Left colon (tissue), 2 donors: ENCODE measurements at regions not wholly inside any gene's neighbourhood (a gene's known extent, or its start where the extent isn't known, plus 50 kb on each side); places are given as distances from the start of the nearest gene placed in this dataset.
"Not testable (repeated sequence)": the region's sequence is repeated elsewhere in the genome, so short reads cannot be mapped to it uniquely, and the experiment has no call there.

ENCODE experiments used
- ATAC-seq: fragments of 200-7000 bp; cut with Tn5 transposase; one replicate; pipeline ENCODE4 v1.9.1; 2020; ENCODE audit warnings: mild to moderate bottlenecking, moderate library complexity
- DNase-seq, 2 donors: peaks; one replicate each; pipeline ENCODE4 v3.0.0-alpha.2; 2020
- intact Hi-C, 2 donors: fragments of 100-400 bp; cut with DNase I in 1 of 2; cut with micrococcal nuclease in 1 of 2; formaldehyde crosslinking; loops; one replicate each; pipeline versions ENCODE4 v1.11.2 to v1.14.0; 2022; cut with DNase I, micrococcal nuclease
- donor health status: DM: no; HTN: no; CAD: no.
- donor health status: DM: yes; HTN: yes; CAD: no.

DNA sequence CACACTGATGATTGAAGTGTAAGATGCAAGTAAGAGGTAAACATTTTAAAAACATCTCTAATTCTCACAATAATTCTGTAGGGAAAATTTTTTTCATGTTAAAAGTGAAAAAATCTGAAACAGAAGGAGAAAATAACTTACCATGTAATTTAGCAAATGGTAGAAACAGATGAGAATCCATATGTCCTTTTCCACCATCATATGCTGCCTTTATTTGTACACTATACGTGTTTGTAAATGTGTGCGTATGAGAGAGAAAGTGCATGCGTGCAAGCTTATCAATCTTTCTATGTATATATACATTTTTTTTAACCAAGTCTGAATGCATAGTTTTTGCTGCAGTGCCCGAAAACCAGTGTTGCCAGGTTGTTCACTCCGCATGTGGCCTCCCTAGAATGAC, 186.7 kb downstream of the IZUMO3 start:
- DNase-seq = no peak
- intact Hi-C loops = loop anchor here in 1 of 2 donors (5.0 kb wide), 1 partner anchor 472 kb away; no protein-coding TSS in a partner anchor
- no peak for ATAC-seq

- intact Hi-C loops = no loop called here
- DNase-seq (no peak), ATAC-seq (no peak)
These were observed 193.7 kb downstream of the IZUMO3 start for GRCh38 chr9:24351973-24352372.

DNA sequence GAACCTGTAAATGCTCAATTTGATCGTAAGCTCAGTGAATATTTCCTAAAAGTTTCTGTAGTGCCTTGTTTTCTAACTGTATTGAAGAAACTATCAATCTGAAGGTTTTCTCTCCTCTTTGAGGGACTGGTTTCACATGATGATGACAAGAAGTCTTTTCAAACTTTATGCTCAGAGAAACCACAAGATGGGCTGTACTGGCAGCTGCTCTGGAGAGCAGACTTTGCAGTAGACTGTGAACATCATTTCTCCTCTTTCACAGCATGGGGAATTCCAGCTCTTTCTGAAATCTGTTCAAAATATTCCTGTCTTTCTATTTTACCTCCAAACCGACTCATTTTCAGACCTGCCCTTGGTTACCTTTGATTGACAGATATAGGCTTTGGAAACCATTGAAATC, 194.4 kb downstream of the IZUMO3 start:
- ATAC-seq = no peak
- DNase-seq = no peak
- intact Hi-C loops = no loop called here

DNA sequence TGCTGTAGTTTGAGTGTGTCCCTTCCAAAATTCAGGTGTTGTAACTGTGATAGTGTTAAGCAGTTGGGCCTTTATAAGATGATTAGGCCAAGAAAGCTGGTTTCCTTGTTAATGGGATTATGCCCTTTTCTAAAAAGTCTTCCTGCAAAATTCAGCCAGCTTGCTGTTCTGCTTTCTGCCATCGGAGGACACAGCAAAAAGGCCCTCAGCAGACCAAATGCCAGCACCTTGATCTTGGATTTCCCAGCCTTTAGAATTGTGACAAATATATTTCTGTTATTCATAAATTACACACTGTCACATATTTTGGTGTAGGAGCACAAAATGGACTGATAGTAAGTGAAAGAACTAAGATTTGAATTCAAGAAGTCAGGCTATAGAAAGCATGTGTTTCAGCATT, 203.2 kb downstream of the IZUMO3 start:
- ATAC-seq = no peak
- intact Hi-C loops = no loop called here
- no peak for DNase-seq

GRCh38 chr9:24333629-24334028, 212.1 kb downstream of the IZUMO3 start:
- intact Hi-C loops = no loop called here
- ATAC-seq (no peak), DNase-seq (no peak)

GRCh38 chr9:24298912-24299311, 246.8 kb downstream of the IZUMO3 start:
- ATAC-seq (no peak), DNase-seq (no peak)

GRCh38 chr9:24297931-24298330, 247.8 kb downstream of the IZUMO3 start:
- DNase-seq = no peak
- intact Hi-C loops = no loop called here
- no peak for ATAC-seq

More at GRCh38 chr9:24298912-24299311, 246.8 kb downstream of the IZUMO3 start:
- intact Hi-C loops = no loop called here

DNA sequence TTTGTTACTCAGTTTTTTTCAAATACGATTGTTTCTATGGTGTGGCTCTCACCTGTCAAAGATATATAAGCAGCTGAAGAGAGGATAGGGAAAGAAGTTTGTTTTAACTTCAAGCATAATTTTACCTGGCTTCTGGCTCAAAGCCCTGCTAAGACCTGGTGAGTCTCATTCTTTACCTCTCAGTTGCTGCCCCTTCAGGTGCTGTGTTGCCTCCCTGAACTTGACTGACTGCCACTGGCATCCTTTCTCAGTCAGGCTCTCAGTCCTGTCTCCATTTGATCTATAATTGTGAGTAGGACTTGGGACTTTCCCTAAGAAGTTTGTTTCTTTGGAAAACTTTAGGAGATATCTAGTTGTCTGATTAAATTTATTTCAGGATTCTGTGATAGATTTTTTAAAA, 249.6 kb downstream of the IZUMO3 start:
- DNase-seq (no peak), ATAC-seq (no peak)
- intact Hi-C loops = no loop called here

- no peak for ATAC-seq
- DNase-seq = no peak
- intact Hi-C loops = no loop called here
These were observed 252.3 kb downstream of the IZUMO3 start for GRCh38 chr9:24293386-24293785.

- DNase-seq (no peak), ATAC-seq (no peak)
- intact Hi-C loops = no loop called here
These were observed 258.9 kb downstream of the IZUMO3 start for GRCh38 chr9:24286761-24287160.

GRCh38 chr9:24258626-24259025, 287.1 kb downstream of the IZUMO3 start:
- ATAC-seq (no peak), DNase-seq (no peak)
- intact Hi-C loops = no loop called here

DNA sequence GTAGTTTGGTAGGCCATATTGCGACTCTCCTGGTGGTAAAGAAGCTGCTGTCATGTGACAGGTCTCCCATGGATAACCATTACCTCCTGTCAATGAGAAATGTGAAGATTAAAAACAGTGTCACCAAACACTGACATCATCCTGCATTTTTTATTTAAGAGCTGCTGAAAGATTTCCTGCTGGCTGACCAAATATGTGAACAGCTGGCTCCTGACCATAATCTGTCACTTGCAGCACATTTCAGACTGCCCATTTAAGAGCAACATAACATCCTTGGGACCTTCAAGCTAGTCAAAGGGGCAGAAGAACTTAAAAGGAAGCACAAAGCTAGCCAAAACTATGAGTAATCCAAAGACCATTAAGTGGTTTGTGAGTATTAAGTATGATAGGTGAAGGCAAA, 288.0 kb downstream of the IZUMO3 start:
- intact Hi-C loops = no loop called here
- ATAC-seq = no peak
- no peak for DNase-seq

- intact Hi-C loops = no loop called here
- ATAC-seq = no peak
- no peak for DNase-seq
These were observed 299.7 kb downstream of the IZUMO3 start for GRCh38 chr9:24245988-24246387.

- intact Hi-C loops = no loop called here
- DNase-seq = no peak
- no peak for ATAC-seq
These were observed 303.1 kb downstream of the IZUMO3 start for GRCh38 chr9:24242576-24242975.

GRCh38 chr9:24218656-24219055, 327.0 kb downstream of the IZUMO3 start:
- DNase-seq (no peak), ATAC-seq (no peak)
- intact Hi-C loops = no loop called here

GRCh38 chr9:24210641-24211040, 335.1 kb downstream of the IZUMO3 start:
- intact Hi-C loops = no loop called here
- ATAC-seq (no peak), DNase-seq (no peak)

- no peak for ATAC-seq
- no peak for DNase-seq
- intact Hi-C loops = no loop called here
These were observed 355.7 kb downstream of the IZUMO3 start for GRCh38 chr9:24189986-24190385.

GRCh38 chr9:24180572-24180971, 354.5 kb upstream of the ELAVL2 start:
- DNase-seq, intact Hi-C loops, ATAC-seq: not testable (repeated sequence)

DNA sequence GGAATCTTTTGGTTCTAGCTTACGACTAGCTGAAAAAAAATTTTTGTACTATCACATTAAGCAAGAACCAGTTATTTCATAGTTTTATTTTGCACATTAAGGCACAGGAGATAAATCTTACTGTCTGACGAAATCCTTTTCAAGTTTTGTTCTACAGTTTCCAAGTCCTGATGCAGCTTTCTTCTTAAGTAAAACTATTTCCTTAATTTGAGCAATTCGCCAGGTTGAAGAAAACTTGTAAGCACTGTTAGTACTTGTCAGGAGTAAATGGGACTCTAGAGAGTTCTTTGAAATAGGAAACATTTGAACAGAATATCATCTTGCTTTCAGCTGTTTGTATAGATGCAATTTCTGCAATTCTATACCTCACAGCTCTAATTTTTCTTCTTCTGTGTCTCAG, 318.8 kb upstream of the ELAVL2 start:
- no peak for ATAC-seq
- DNase-seq = no peak
- intact Hi-C loops = no loop called here

DNA sequence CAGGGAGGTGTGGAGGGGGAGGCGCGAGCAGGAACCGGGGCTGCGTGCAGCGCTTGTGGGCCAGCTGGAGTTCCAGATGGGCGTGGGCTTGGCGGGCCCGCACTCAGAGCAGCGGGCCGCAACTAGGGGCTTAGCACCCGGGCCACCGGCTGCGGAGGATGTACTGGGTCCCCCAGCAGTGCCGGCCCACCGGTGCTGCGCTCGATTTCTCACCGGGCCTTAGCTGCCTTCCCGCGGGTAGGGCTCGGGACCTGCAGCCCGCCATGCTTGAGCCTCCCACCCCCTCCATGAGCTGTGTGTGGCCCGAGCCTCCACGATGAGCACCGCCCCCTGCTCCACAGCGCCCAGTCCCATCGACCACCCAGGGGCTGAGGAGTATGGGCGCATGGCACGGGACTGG, 309.0 kb upstream of the ELAVL2 start:
- ATAC-seq, intact Hi-C loops, DNase-seq: not testable (repeated sequence)

- intact Hi-C loops = no loop called here
- no peak for ATAC-seq
- DNase-seq = no peak
These were observed 306.2 kb upstream of the ELAVL2 start for GRCh38 chr9:24132244-24132643.

GRCh38 chr9:24127519-24127918, 301.5 kb upstream of the ELAVL2 start:
- ATAC-seq (no peak), DNase-seq (no peak)
- intact Hi-C loops = no loop called here
